DOHH2 (cell line): ENCODE measurements at regions not wholly inside any gene's neighbourhood (a gene's known extent, or its start where the extent isn't known, plus 50 kb on each side); places are given as distances from the start of the nearest gene placed in this dataset.

Experiments
- H3F3A ChIP-seq: fragments of 200-600 bp; sonication (generic), shearing (Covaris generic); 2 replicates; pipeline ENCODE4 v1.6.0; 2016; ENCODE audit warnings: antibody characterized with exemption, mild to moderate bottlenecking; ENCODE audit not compliant: control insufficient read depth, insufficient read depth
- H3K27ac ChIP-seq: fragments of 200-600 bp; sonication (generic); 2 replicates; pipeline ENCODE4 v1.5.1; 2014; ENCODE audit warnings: low read depth, mild to moderate bottlenecking, low read length, moderate library complexity
- H3K27me3 ChIP-seq: fragments of 200-600 bp; sonication (generic); 2 replicates; pipeline ENCODE4 v1.6.1; 2014; ENCODE audit warnings: mild to moderate bottlenecking, low read length, mixed read lengths; ENCODE audit not compliant: control insufficient read depth
- H3K36me3 ChIP-seq: fragments of 200-600 bp; sonication (generic); 2 replicates; pipeline ENCODE4 v1.6.1; 2014; ENCODE audit warnings: mild to moderate bottlenecking, low read length, moderate library complexity, mixed read lengths; ENCODE audit not compliant: control insufficient read depth
- H3K4me1 ChIP-seq: fragments of 200-600 bp; sonication (generic); 2 replicates; pipeline ENCODE4 v1.6.1; 2014; ENCODE audit warnings: mild to moderate bottlenecking, low read length, mixed read lengths; ENCODE audit not compliant: control insufficient read depth
- H3K4me2 ChIP-seq: fragments of 200-600 bp; sonication (generic); 2 replicates; pipeline ENCODE4 v1.6.0; 2014; ENCODE audit warnings: mild to moderate bottlenecking, low read length, moderate library complexity
- H3K4me3 ChIP-seq: fragments of 200-600 bp; sonication (generic); 2 replicates; pipeline ENCODE4 v1.5.1; 2014; ENCODE audit warnings: mild to moderate bottlenecking, low read length, mixed read lengths
- H3K79me2 ChIP-seq: fragments of 200-600 bp; sonication (generic); 2 replicates; pipeline ENCODE4 v1.6.1; 2014; ENCODE audit warnings: mild to moderate bottlenecking, low read length, mixed read lengths; ENCODE audit not compliant: control insufficient read depth
- H3K9me2 ChIP-seq: fragments of 200-600 bp; sonication (generic); replicated peaks from 2 replicates; pipeline ENCODE4 v1.6.1; 2014; ENCODE audit warnings: mild to moderate bottlenecking, low read length, mixed read lengths; ENCODE audit not compliant: control insufficient read depth
- H3K9me3 ChIP-seq: fragments of 200-600 bp; sonication (generic); 2 replicates; pipeline ENCODE4 v1.6.1; 2014; ENCODE audit warnings: antibody characterized with exemption, low read length, mixed read lengths; ENCODE audit not compliant: control insufficient read depth, insufficient read depth
- H4K20me1 ChIP-seq: fragments of 200-600 bp; sonication (generic); 2 replicates; pipeline ENCODE4 v1.6.0; 2014; ENCODE audit warnings: low read depth, mild to moderate bottlenecking, antibody characterized with exemption, low read length, moderate library complexity; ENCODE audit not compliant: control insufficient read depth, insufficient read depth
- CTCF ChIP-seq: fragments of 200-600 bp; sonication (generic); IDR thresholded peaks from one replicate; pipeline ENCODE4 v1.5.1; 2014; ENCODE audit warnings: antibody characterized with exemption, mild to moderate bottlenecking, low read depth, low read length; ENCODE audit not compliant: poor library complexity, severe bottlenecking
- EZH2phosphoT487 ChIP-seq: fragments of 200-600 bp; sonication (generic); IDR thresholded peaks from 2 replicates; pipeline ENCODE4 v1.6.1; 2017; ENCODE audit warnings: borderline replicate concordance, mild to moderate bottlenecking, antibody characterized with exemption, low read length, moderate library complexity, mixed read lengths

- no peak overlapping the region for H3K4me2 ChIP-seq
- TF ChIP-seq EZH2phosphoT487, result no peak
- TF ChIP-seq CTCF, result no peak
- no peaks in the 10 kb centered on the region for H3K36me3 ChIP-seq
- H3K9me3 ChIP-seq, result no peaks in the 10 kb centered on the region
- H3K79me2 ChIP-seq, result no peaks in the 10 kb centered on the region
- no peaks in the 10 kb centered on the region for H3K4me1 ChIP-seq
- no peaks in the 10 kb centered on the region for H4K20me1 ChIP-seq
- no peaks in the 10 kb centered on the region for H3F3A ChIP-seq
- H3K27me3 ChIP-seq, result no peaks in the 10 kb centered on the region
- H3K4me3 ChIP-seq, result no peak overlapping the region
- no peaks in the 10 kb centered on the region for H3K9me2 ChIP-seq
- no peak overlapping the region for H3K27ac ChIP-seq
Observed at GRCh38 chr9:75718677-75719076, 171.8 kb upstream of the PCSK5 start.

GRCh38 chr9:75728391-75728790 lies 162.1 kb upstream of the PCSK5 start:
- Histone ChIP-seq H3K79me2 (no peaks in the 10 kb centered on the region), H3K4me2 (no peak overlapping the region), H3K27me3 (no peaks in the 10 kb centered on the region), H3K4me1 (no peaks in the 10 kb centered on the region), H3K36me3 (no peaks in the 10 kb centered on the region), H3K9me2 (no peaks in the 10 kb centered on the region), H3K4me3 (no peak overlapping the region), H3F3A (no peaks in the 10 kb centered on the region), H4K20me1 (no peaks in the 10 kb centered on the region), H3K27ac (no peak overlapping the region), H3K9me3 (no peaks in the 10 kb centered on the region)
- TF ChIP-seq EZH2phosphoT487 (no peak), CTCF (no peak)

- no peak for TF ChIP-seq CTCF
- no peak for TF ChIP-seq EZH2phosphoT487
- Histone ChIP-seq H3K27me3 (no peaks in the 10 kb centered on the region), H3K9me2 (no peaks in the 10 kb centered on the region), H3K4me3 (no peak overlapping the region), H3F3A (no peaks in the 10 kb centered on the region), H3K4me1 (no peaks in the 10 kb centered on the region), H3K4me2 (no peak overlapping the region), H3K9me3 (no peaks in the 10 kb centered on the region), H3K79me2 (no peaks in the 10 kb centered on the region), H4K20me1 (no peaks in the 10 kb centered on the region), H3K27ac (no peak overlapping the region), H3K36me3 (no peaks in the 10 kb centered on the region)
Observed at GRCh38 chr9:75734802-75735201, 155.7 kb upstream of the PCSK5 start.
